ENCODE measurements at regions not wholly inside any gene's neighbourhood (a gene's known extent, or its start where the extent isn't known, plus 50 kb on each side); places are given as distances from the start of the nearest gene placed in this dataset.
A peak's percentile ranks its signal among the peaks of the same experiment; 100 is the strongest.
"Not testable (repeated sequence)": the region's sequence is repeated elsewhere in the genome, so short reads cannot be mapped to it uniquely, and the experiment has no call there.

DNA sequence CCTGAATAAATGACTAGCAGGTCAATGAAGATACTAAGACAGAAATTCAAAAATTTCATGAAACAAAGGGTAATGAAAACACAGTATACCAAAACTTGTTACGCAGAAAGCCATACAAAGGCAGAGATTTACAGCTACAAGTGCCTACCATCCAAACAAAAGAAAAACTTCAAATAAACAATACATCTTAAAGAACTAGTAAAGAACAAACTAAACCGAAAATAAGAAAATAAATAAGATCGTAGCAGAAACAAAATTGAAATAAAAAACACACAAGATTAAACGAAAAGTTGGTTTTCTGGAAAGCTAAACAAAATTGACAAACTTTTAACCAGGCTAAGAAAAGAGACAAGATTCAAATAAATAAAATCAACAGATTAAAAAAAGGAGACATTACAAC lies 51.5 kb downstream of the VPREB1 start:
- BruUV-seq (replicated peaks); H2AFZ ChIP-seq (ENCODE audit: low read length); H3K9ac ChIP-seq (ENCODE audit: insufficient read depth, low read depth, low read length); DNase-seq (ENCODE audit: low spot score); H3K9me3 ChIP-seq (ENCODE audit: low read length); H3K4me2 ChIP-seq (ENCODE audit: low read depth, low read length); intact Hi-C loops (cut with micrococcal nuclease; ENCODE audit: unreplicated experiment); FAIRE-seq; in situ Hi-C loops (cut with HindIII; ENCODE audit: extremely low pct_ligation_motif_present, low pct_unique_long_range_greater_than_20kb); H3K36me3 ChIP-seq (replicated peaks in 1 of 2; ENCODE audit: control insufficient read depth in 1 of 2, insufficient read depth in 2 of 2, low read length in 2 of 2); H3K4me3 ChIP-seq (replicated peaks in 1 of 3; ENCODE audit: insufficient read depth in 1 of 3, low read depth in 2 of 3, low read length in 3 of 3); H3K27me3 ChIP-seq (ENCODE audit: control insufficient read depth in 1 of 2, insufficient read depth in 2 of 2, low read length in 2 of 2); H4K20me1 ChIP-seq (ENCODE audit: insufficient read depth, low read length); H3K27ac ChIP-seq (ENCODE audit: extremely low read length, insufficient read depth, low read length); CTCF ChIA-PET (ENCODE audit: low intra/inter-chr PET ratio, low total read pairs); H3K79me2 ChIP-seq (ENCODE audit: insufficient read depth, low read length); ATAC-seq; POLR2A ChIA-PET: not testable (repeated sequence)
- H3K4me1 ChIP-seq (ENCODE audit: insufficient read depth, low read length) = peaks cover 12% of the 10 kb centered on the region; the same call in 1 of the 2 replicates
- 86% methylated on average over 4 of the region's 4 CpGs for WGBS (ENCODE audit: low lambda C conversion rate)

DNA sequence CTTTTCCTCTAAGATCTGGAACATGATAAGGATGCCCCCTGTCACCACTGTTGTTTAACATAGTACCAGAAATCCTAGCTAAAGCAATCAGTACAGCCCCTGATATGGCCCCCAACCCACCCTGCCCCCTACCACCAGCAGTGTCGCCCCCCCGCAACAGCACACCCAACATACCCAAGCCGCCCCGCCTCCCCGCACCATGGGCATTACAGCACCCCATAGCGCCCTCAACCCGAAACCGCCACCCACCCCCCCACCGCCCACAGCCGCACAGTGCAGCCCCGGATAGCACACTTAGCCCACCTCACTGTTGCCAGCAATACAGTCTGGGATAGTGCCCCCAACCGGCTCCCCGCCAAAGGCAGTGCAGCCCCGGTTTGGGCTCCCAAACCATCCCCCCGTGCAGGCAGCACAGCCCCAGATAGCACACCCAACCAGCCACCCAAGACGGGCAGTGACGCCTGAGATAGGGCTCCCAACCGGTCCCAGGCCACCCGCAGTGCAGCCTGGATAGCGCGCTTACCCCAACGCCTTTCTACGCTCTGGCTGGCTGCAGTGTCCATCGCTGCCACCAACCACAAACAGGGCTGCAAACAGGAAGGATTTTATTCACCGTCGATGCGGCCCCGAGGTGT lies 52.7 kb downstream of the VPREB1 start:
- POLR2A ChIA-PET; intact Hi-C loops (cut with micrococcal nuclease; ENCODE audit: unreplicated experiment); DNase-seq (ENCODE audit: low spot score); H3K27me3 ChIP-seq (ENCODE audit: control insufficient read depth in 1 of 2, insufficient read depth in 2 of 2, low read length in 2 of 2); H3K36me3 ChIP-seq (replicated peaks in 1 of 2; ENCODE audit: control insufficient read depth in 1 of 2, insufficient read depth in 2 of 2, low read length in 2 of 2); FAIRE-seq; BruUV-seq (replicated peaks); H3K79me2 ChIP-seq (ENCODE audit: insufficient read depth, low read length); H3K9me3 ChIP-seq (ENCODE audit: low read length); in situ Hi-C loops (cut with HindIII; ENCODE audit: extremely low pct_ligation_motif_present, low pct_unique_long_range_greater_than_20kb); H4K20me1 ChIP-seq (ENCODE audit: insufficient read depth, low read length); TF ChIP-seq NONO (IDR thresholded peaks at IDR 0.05): not testable (repeated sequence)
- Histone ChIP-seq H3K27ac (ENCODE audit: extremely low read length, insufficient read depth, low read length) (peak overlapping the region; percentile 58), H2AFZ (ENCODE audit: low read length) (peak overlapping the region; percentile 42), H3K4me2 (ENCODE audit: low read depth, low read length) (peak overlapping the region; percentile 57), H3K4me3 (replicated peaks in 1 of 3; ENCODE audit: insufficient read depth in 1 of 3, low read depth in 2 of 3, low read length in 3 of 3) (peak overlapping the region; percentile 75 to 82 (median 81); a peak in 5 of 6 replicates), H3K9ac (ENCODE audit: insufficient read depth, low read depth, low read length) (peak overlapping the region; percentile 60; the same call in 1 of the 2 replicates), H3K4me1 (ENCODE audit: insufficient read depth, low read length) (peaks cover 12% of the 10 kb centered on the region; the same call in 1 of the 2 replicates)
- 0 out of 2 replicates have a peak, but pooled peaks have one; percentile 23 for TF ChIP-seq CHCHD3 (CRISPR knock-in tag; IDR thresholded peaks at IDR 0.05)
- TF ChIP-seq ZNF224 (CRISPR knock-in tag; IDR thresholded peaks at IDR 0.05) = peak; percentile 41; the same call in 1 of the 2 replicates
- TF ChIP-seq JUND (CRISPR knock-in tag; IDR thresholded peaks at IDR 0.05) = 0 out of 2 replicates have a peak, but pooled peaks have one; percentile 17
- 0 out of 2 replicates have a peak, but pooled peaks have one; percentile 8 for TF ChIP-seq NONO (CRISPR knock-in tag; conservative IDR thresholded peaks at IDR 0.05)
- TF ChIP-seq, protein P1, sequence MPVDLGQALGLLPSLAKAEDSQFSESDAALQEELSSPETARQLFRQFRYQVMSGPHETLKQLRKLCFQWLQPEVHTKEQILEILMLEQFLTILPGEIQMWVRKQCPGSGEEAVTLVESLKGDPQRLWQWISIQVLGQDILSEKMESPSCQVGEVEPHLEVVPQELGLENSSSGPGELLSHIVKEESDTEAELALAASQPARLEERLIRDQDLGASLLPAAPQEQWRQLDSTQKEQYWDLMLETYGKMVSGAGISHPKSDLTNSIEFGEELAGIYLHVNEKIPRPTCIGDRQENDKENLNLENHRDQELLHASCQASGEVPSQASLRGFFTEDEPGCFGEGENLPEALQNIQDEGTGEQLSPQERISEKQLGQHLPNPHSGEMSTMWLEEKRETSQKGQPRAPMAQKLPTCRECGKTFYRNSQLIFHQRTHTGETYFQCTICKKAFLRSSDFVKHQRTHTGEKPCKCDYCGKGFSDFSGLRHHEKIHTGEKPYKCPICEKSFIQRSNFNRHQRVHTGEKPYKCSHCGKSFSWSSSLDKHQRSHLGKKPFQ (CRISPR knock-in tag; IDR thresholded peaks at IDR 0.05; ENCODE audit: insufficient replicate concordance) = peak; percentile 60
- 0 out of 2 replicates have a peak, but pooled peaks have one; percentile 24 for TF ChIP-seq ZNF572 (CRISPR knock-in tag; IDR thresholded peaks at IDR 0.05)
- TF ChIP-seq, protein P2, sequence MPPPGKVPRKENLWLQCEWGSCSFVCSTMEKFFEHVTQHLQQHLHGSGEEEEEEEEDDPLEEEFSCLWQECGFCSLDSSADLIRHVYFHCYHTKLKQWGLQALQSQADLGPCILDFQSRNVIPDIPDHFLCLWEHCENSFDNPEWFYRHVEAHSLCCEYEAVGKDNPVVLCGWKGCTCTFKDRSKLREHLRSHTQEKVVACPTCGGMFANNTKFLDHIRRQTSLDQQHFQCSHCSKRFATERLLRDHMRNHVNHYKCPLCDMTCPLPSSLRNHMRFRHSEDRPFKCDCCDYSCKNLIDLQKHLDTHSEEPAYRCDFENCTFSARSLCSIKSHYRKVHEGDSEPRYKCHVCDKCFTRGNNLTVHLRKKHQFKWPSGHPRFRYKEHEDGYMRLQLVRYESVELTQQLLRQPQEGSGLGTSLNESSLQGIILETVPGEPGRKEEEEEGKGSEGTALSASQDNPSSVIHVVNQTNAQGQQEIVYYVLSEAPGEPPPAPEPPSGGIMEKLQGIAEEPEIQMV (CRISPR knock-in tag; IDR thresholded peaks at IDR 0.05; ENCODE audit: low read depth) = 0 out of 2 replicates have a peak, but pooled peaks have one; percentile 41
- TF ChIP-seq NRL (CRISPR knock-in tag; IDR thresholded peaks at IDR 0.05; ENCODE audit: borderline replicate concordance) = 0 out of 2 replicates have a peak, but pooled peaks have one; percentile 42
- WGBS (ENCODE audit: low lambda C conversion rate) = 0% methylated on average over 5 of the region's 28 CpGs
- CTCF ChIA-PET (ENCODE audit: low intra/inter-chr PET ratio, low total read pairs) = interaction anchor here (1.6 kb wide), 1 partner anchor 90 kb away, joined by 6 read pairs; no protein-coding TSS in a partner anchor
- peak; percentile 62 for ATAC-seq

All from HepG2 (cell line).